Body of pancreas (tissue), 4 donors: ENCODE measurements at regions not wholly inside any gene's neighbourhood (a gene's known extent, or its start where the extent isn't known, plus 50 kb on each side); places are given as distances from the start of the nearest gene placed in this dataset.

Experiments used
- ATAC-seq: fragments of 150-250 bp; one replicate; pipeline ENCODE4 v1.9.1; 2016
- DNase-seq, 4 donors: peaks; one replicate each; pipeline ENCODE4 v3.0.0-alpha.2; 2019
- H3K27ac ChIP-seq, 4 donors: fragments of 200-600 bp; sonication (generic); 1 replicate in 3 of 4; 2 replicates in 1 of 4; pipeline versions ENCODE4 v1.5.1 to v1.6.1; 2016 to 2019; ENCODE audit warnings: mild to moderate bottlenecking in 1 of 4, mixed read lengths in 1 of 4, moderate library complexity in 1 of 4
- H3K27me3 ChIP-seq, 2 donors: fragments of 200-600 bp; sonication (generic); one replicate each; pipeline ENCODE4 v1.6.0; 2016; ENCODE audit warnings: mild to moderate bottlenecking in 1 of 2
- H3K36me3 ChIP-seq, 2 donors: fragments of 200-600 bp; sonication (generic); replicated peaks in 1 of 2; 2 replicates each; pipeline ENCODE4 v1.5.1; 2016; ENCODE audit warnings: low read depth in 2 of 2; ENCODE audit not compliant: insufficient read depth in 1 of 2
- H3K4me1 ChIP-seq: fragments of 200-600 bp; sonication (generic); one replicate; pipeline ENCODE4 v1.6.0; 2016
- H3K4me3 ChIP-seq, 2 donors: fragments of 200-600 bp; sonication (generic); 1 replicate in 1 of 2; 2 replicates in 1 of 2; pipeline ENCODE4 v1.5.1; 2016 to 2019
- H3K9me3 ChIP-seq, 3 donors: fragments of 200-600 bp; sonication (generic); 1 replicate in 2 of 3; 2 replicates in 1 of 3; pipeline ENCODE4 v1.5.1; 2016
- CTCF ChIP-seq, 7 experiments: fragments of 450-650 bp in 4 of 7; fragments of 200-600 bp in 3 of 7; sonication (generic) in 3 of 7; IDR thresholded peaks; one replicate each; pipeline ENCODE4 v1.5.1; 2016 to 2019; ENCODE audit warnings: antibody characterized with exemption in 7 of 7
- POLR2A ChIP-seq, 3 donors: fragments of 450-650 bp; IDR thresholded peaks; one replicate each; pipeline ENCODE4 v1.6.1; 2016; ENCODE audit warnings: antibody characterized with exemption in 3 of 3, mild to moderate bottlenecking in 2 of 3
- WGBS, 2 donors: methylation state at CpG; one replicate each; pipeline ENCODE4 v1.1.5; 2017; 5-methylcytosine and 5-hydroxymethylcytosine counted together
- intact Hi-C: fragments of 100-400 bp; cut with DNase I; formaldehyde crosslinking; loops from one replicate; pipeline ENCODE4 v1.15.1; 2023

GRCh38 chr12:29991924-29992323, 208.2 kb upstream of the TMTC1 start:
- H3K36me3 ChIP-seq: no peaks in the 10 kb centered on the region
- H3K27ac ChIP-seq: no peak overlapping the region
- no peak overlapping the region for H3K4me3 ChIP-seq
- intact Hi-C loops: no loop called here
- no peaks in the 10 kb centered on the region for H3K9me3 ChIP-seq
- no peaks in the 10 kb centered on the region for H3K27me3 ChIP-seq
- no peak for TF ChIP-seq POLR2A (IDR thresholded peaks at IDR 0.05)
- TF ChIP-seq CTCF (IDR thresholded peaks at IDR 0.05): no peak
- H3K4me1 ChIP-seq: no peaks in the 10 kb centered on the region
- 47 to 66% methylated on average over 2 of the region's 2 CpGs for WGBS, 2 donors
- ATAC-seq: no peak
- no peak for DNase-seq

DNA sequence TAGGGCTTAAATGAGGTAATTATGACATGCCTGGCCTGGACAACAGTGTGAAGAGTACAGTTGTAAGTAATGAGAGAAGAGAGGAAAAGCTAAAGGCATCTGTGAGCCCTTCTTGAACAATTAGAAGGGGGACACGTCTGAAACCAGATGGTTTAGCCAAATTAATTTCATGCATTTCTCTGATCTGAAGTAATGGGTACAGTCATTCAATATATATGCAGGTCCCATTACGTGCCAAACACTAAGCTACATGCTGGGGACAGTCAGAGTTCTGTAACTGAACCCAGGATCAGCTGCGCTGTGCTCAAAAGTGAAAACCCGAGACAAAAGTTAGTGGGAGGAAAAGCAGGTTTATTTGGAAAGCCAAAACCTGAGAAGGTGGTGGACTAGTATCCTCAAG, 207.2 kb upstream of the TMTC1 start:
- DNase-seq (no peak), ATAC-seq (no peak)
- no peak overlapping the region for H3K27ac ChIP-seq
- intact Hi-C loops: no loop called here
- H3K36me3 ChIP-seq: no peaks in the 10 kb centered on the region
- 50 to 67% methylated on average over 4 of the region's 4 CpGs for WGBS, 2 donors
- no peaks in the 10 kb centered on the region for H3K27me3 ChIP-seq
- H3K4me1 ChIP-seq: no peaks in the 10 kb centered on the region
- TF ChIP-seq POLR2A (IDR thresholded peaks at IDR 0.05) (no peak), CTCF (IDR thresholded peaks at IDR 0.05) (no peak)
- H3K9me3 ChIP-seq: no peaks in the 10 kb centered on the region
- no peak overlapping the region for H3K4me3 ChIP-seq

- Histone ChIP-seq H3K9me3 (no peaks in the 10 kb centered on the region), H3K27me3 (no peaks in the 10 kb centered on the region), H3K36me3 (no peaks in the 10 kb centered on the region), H3K4me1 (no peaks in the 10 kb centered on the region), H3K4me3 (no peak overlapping the region), H3K27ac (no peak overlapping the region)
- intact Hi-C loops: no loop called here
- TF ChIP-seq POLR2A (IDR thresholded peaks at IDR 0.05) (no peak), CTCF (IDR thresholded peaks at IDR 0.05) (no peak)
- DNase-seq (no peak), ATAC-seq (no peak)
- WGBS, 2 donors: 67 to 68% methylated on average over 2 of the region's 2 CpGs
Observed at GRCh38 chr12:29983851-29984250, 200.1 kb upstream of the TMTC1 start.

GRCh38 chr12:29980304-29980703, 196.6 kb upstream of the TMTC1 start:
- H3K4me1 ChIP-seq: no peaks in the 10 kb centered on the region
- ATAC-seq: no peak
- no peak overlapping the region for H3K4me3 ChIP-seq
- H3K9me3 ChIP-seq: no peaks in the 10 kb centered on the region
- no peak overlapping the region for H3K27ac ChIP-seq
- H3K36me3 ChIP-seq: no peaks in the 10 kb centered on the region
- no peak for DNase-seq
- TF ChIP-seq POLR2A (IDR thresholded peaks at IDR 0.05) (no peak), CTCF (IDR thresholded peaks at IDR 0.05) (no peak)
- H3K27me3 ChIP-seq: no peaks in the 10 kb centered on the region
- intact Hi-C loops: no loop called here

GRCh38 chr12:29971446-29971845, 187.7 kb upstream of the TMTC1 start:
- WGBS, 2 donors: 68 to 73% methylated on average over 2 of the region's 2 CpGs

More at GRCh38 chr12:29971446-29971845, 187.7 kb upstream of the TMTC1 start:
- no peaks in the 10 kb centered on the region for H3K4me1 ChIP-seq
- TF ChIP-seq POLR2A (IDR thresholded peaks at IDR 0.05) (no peak), CTCF (IDR thresholded peaks at IDR 0.05) (no peak)
- no peaks in the 10 kb centered on the region for H3K9me3 ChIP-seq
- H3K4me3 ChIP-seq: no peak overlapping the region
- H3K27me3 ChIP-seq: no peaks in the 10 kb centered on the region
- DNase-seq (no peak), ATAC-seq (no peak)
- no peak overlapping the region for H3K27ac ChIP-seq
- H3K36me3 ChIP-seq: no peaks in the 10 kb centered on the region
- intact Hi-C loops: no loop called here
